Stimulated activated CD4-positive, alpha-beta T cell treated with anti-CD3 and anti-CD28 coated beads, Interleukin-15, amount 100 ng/mL, for 48 hours (primary cell): ENCODE measurements at regions not wholly inside any gene's neighbourhood (a gene's known extent, or its start where the extent isn't known, plus 50 kb on each side); places are given as distances from the start of the nearest gene placed in this dataset.

ENCODE experiments used
- DNase-seq, 2 donors: peaks; one replicate each; pipeline ENCODE4 v3.0.0-alpha.2; 2020; ENCODE audit warnings: low read depth in 2 of 2

GRCh38 chr5:40043916-40044315 is 619.1 kb upstream of the DAB2 start:
- no peak for DNase-seq

- DNase-seq = no peak
Observed at GRCh38 chr5:40041452-40041851, 616.7 kb upstream of the DAB2 start.

- no peak for DNase-seq
Observed at GRCh38 chr5:40037713-40038112, 612.9 kb upstream of the DAB2 start.

GRCh38 chr5:40034441-40034840 is 609.7 kb upstream of the DAB2 start:
- DNase-seq = no peak

GRCh38 chr5:40033411-40033810 is 608.6 kb upstream of the DAB2 start:
- DNase-seq = no peak

- DNase-seq = no peak
Observed at GRCh38 chr5:40033009-40033408, 608.2 kb upstream of the DAB2 start.

- no peak for DNase-seq
Observed at GRCh38 chr5:40030661-40031060, 605.9 kb upstream of the DAB2 start.

GRCh38 chr5:40029711-40030495 is 605.1 kb upstream of the DAB2 start:
- DNase-seq = no peak

GRCh38 chr5:40027400-40027799 is 602.6 kb upstream of the DAB2 start:
- DNase-seq = no peak

GRCh38 chr5:40025586-40025985 is 600.8 kb upstream of the DAB2 start:
- DNase-seq = no peak

- no peak for DNase-seq
Observed at GRCh38 chr5:40022057-40022456, 597.3 kb upstream of the DAB2 start.

- DNase-seq = no peak
Observed at GRCh38 chr5:40021007-40021406, 596.2 kb upstream of the DAB2 start.

- no peak for DNase-seq
Observed at GRCh38 chr5:40017918-40018317, 593.1 kb upstream of the DAB2 start.

GRCh38 chr5:40017135-40017534 is 592.4 kb upstream of the DAB2 start:
- DNase-seq = no peak

GRCh38 chr5:40010436-40010835 is 585.7 kb upstream of the DAB2 start:
- DNase-seq = no peak

GRCh38 chr5:40006260-40006659 is 581.5 kb upstream of the DAB2 start:
- DNase-seq = no peak

- DNase-seq = no peak
Observed at GRCh38 chr5:40001796-40002195, 577.0 kb upstream of the DAB2 start.

- no peak for DNase-seq
Observed at GRCh38 chr5:39998518-39998917, 573.7 kb upstream of the DAB2 start.

GRCh38 chr5:39995990-39996389 is 571.2 kb upstream of the DAB2 start:
- no peak for DNase-seq

GRCh38 chr5:39992617-39993202 is 567.9 kb upstream of the DAB2 start:
- DNase-seq = no peak

GRCh38 chr5:39986614-39987013 is 561.8 kb upstream of the DAB2 start:
- no peak for DNase-seq

GRCh38 chr5:39980056-39980455 is 555.3 kb upstream of the DAB2 start:
- DNase-seq = no peak

- DNase-seq = no peak
Observed at GRCh38 chr5:39977066-39977655, 552.4 kb upstream of the DAB2 start.
